GM10266 (cell line): ENCODE measurements at regions not wholly inside any gene's neighbourhood (a gene's known extent, or its start where the extent isn't known, plus 50 kb on each side); places are given as distances from the start of the nearest gene placed in this dataset.
A peak's percentile ranks its signal among the peaks of the same experiment; 100 is the strongest.

Experiments used
- DNase-seq: peaks from one replicate; pipeline ENCODE4 v3.0.0; 2012; ENCODE audit errors: extremely low spot score
- CTCF ChIP-seq: IDR thresholded peaks from 2 replicates; pipeline ENCODE4 v1.5.1; 2012; ENCODE audit warnings: mild to moderate bottlenecking, low read depth; ENCODE audit not compliant: control insufficient read depth, insufficient read depth; ENCODE audit errors: missing control alignments

- no peak for TF ChIP-seq CTCF
- DNase-seq = no peak
These were observed 54.7 kb upstream of the CIBAR2 start for GRCh38 chr16:85166699-85167588.

- no peak for TF ChIP-seq CTCF
- DNase-seq = no peak
These were observed 55.6 kb upstream of the CIBAR2 start for GRCh38 chr16:85167589-85168537.

- peak; percentile 90 for DNase-seq
- no peak for TF ChIP-seq CTCF
These were observed 56.5 kb upstream of the CIBAR2 start for GRCh38 chr16:85168732-85169256.

GRCh38 chr16:85169333-85170065 is 57.2 kb upstream of the CIBAR2 start:
- DNase-seq = peak; percentile 72
- no peak for TF ChIP-seq CTCF

GRCh38 chr16:85170066-85170491 is 57.8 kb upstream of the CIBAR2 start:
- no peak for TF ChIP-seq CTCF
- no peak for DNase-seq

- TF ChIP-seq CTCF = no peak
These were observed 58.3 kb upstream of the CIBAR2 start for GRCh38 chr16:85170590-85171003.

More at GRCh38 chr16:85170590-85171003, 58.3 kb upstream of the CIBAR2 start:
- DNase-seq = no peak
